Astrocyte (in vitro differentiated cells and primary cell): ENCODE measurements at regions not wholly inside any gene's neighbourhood (a gene's known extent, or its start where the extent isn't known, plus 50 kb on each side); places are given as distances from the start of the nearest gene placed in this dataset.

Experiments
- CTCF ChIP-seq: IDR thresholded peaks from 2 replicates; pipeline ENCODE4 v1.5.1; 2011; ENCODE audit warnings: low read depth, mild to moderate bottlenecking, inconsistent platforms, low read length, moderate library complexity; ENCODE audit not compliant: insufficient read depth
- EZH2 ChIP-seq: IDR thresholded peaks from 2 replicates; pipeline ENCODE4 v1.6.1; 2012; ENCODE audit warnings: mild to moderate bottlenecking, low read length, inconsistent platforms; ENCODE audit not compliant: insufficient read depth

GRCh38 chr14:76708028-76708427 is 53.2 kb upstream of the VASH1 start:
- TF ChIP-seq EZH2 (no peak), CTCF (no peak)
